NOMO-1 treated with DMSO at 0.1 percent for 48 hours (cell line): ENCODE measurements at regions not wholly inside any gene's neighbourhood (a gene's known extent, or its start where the extent isn't known, plus 50 kb on each side); places are given as distances from the start of the nearest gene placed in this dataset.
"Not testable (repeated sequence)": the region's sequence is repeated elsewhere in the genome, so short reads cannot be mapped to it uniquely, and the experiment has no call there.

Experiments
- DNase-seq: peaks from one replicate; lab custom pipeline; 2025; ENCODE audit not compliant: unreplicated experiment; lab: John Stamatoyannopoulos, UW

- DNase-seq: no peak
Observed at GRCh38 chr4:66855956-66856355, 689.3 kb downstream of the CENPC start.

DNA sequence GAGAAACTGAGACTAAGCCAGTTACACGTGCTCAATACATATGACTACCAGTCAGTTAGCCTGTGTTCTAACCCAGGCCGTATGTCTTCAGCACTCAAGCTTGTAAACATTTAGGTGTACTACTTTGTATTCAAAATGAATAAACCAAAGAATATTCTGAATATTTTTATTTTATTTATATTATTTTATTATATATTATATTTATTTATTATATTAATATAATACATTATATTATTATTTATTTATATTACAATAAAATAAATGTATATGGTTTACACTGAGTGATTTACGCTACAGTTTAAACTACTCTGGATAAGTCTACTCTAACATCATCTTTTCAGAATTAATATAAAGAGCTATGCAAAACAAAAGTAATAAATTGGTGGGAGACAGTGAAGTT, 691.5 kb downstream of the CENPC start:
- no peak for DNase-seq

GRCh38 chr4:66852843-66853242, 692.5 kb downstream of the CENPC start:
- DNase-seq: no peak

GRCh38 chr4:66849596-66849995, 695.7 kb downstream of the CENPC start:
- no peak for DNase-seq

DNA sequence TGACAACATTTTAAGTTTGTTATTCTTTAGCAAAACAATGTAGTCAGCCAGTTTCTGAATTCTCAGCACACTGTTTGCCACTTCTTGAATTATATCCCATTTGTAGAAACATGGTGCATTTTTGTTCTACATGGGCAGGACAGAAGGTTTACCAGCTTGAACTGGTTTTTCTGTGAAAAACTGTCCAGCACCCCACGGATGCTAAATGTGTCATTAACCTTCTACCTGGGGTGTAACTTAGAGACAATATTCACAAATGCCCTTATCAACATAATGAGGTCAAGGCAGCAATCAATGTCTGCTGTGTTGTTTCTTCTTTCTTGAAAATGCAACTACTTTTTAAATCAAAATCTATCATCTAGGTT, 702.6 kb downstream of the CENPC start:
- no peak for DNase-seq

- no peak for DNase-seq
Observed at GRCh38 chr4:66842026-66842723, 703.1 kb downstream of the CENPC start.

- DNase-seq: no peak
Observed at GRCh38 chr4:66840178-66840577, 705.1 kb downstream of the CENPC start.

DNA sequence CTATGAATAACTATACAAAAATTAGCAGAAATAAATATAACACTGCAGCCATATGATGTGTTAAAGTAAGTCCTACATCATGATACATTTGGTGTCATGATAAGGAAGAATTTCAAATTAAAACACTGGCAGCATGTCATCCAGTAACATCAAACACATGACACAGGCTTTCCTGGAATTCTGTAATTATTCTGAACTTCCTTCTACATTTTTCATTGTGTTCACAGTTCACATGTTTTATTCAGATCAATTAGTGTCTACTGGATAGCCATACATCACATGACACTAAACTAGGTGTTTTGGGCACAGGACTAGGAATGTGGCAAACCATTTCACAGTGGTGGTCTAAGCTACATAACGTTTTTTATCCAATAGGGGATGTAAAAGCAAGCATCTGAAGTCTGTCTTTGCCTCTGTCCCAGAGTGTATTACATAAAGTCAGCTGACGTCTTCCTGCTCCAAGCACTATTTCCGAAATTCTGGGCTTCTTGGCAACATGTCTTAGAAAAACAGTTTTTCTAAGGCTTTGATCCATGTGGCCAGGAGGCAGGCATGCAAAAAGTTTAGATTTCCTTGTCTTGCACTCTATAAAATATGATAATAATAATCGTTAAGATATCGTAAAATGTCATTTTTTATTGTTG, 707.9 kb downstream of the CENPC start:
- DNase-seq: no peak

GRCh38 chr4:66829310-66829709, 716.0 kb downstream of the CENPC start:
- no peak for DNase-seq

- no peak for DNase-seq
Observed at GRCh38 chr4:66820681-66821080, 724.6 kb downstream of the CENPC start.

DNA sequence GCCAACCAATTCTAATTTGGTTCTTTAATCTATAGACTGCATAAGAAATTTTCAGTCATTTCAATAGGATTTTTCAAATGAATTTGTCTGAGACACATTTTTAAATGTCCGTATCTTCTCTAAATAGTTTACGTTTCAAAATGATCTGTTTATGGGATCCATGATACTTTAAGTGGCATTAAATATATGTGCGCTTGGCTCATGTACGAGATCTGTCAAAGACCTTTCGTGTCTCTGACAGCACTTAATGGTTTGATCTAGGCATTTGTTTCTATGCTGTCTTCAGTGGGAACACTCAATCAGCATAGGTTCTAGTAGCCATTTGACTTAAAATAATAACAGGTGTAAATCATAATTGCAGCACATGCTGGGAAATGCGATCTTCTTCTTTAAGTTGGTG, 731.0 kb downstream of the CENPC start:
- DNase-seq: no peak

- no peak for DNase-seq
Observed at GRCh38 chr4:66805582-66805981, 739.7 kb downstream of the CENPC start.

GRCh38 chr4:66804979-66805378, 740.3 kb downstream of the CENPC start:
- DNase-seq: no peak

GRCh38 chr4:66797608-66798007, 747.7 kb downstream of the CENPC start:
- no peak for DNase-seq

GRCh38 chr4:66795724-66796123, 749.6 kb downstream of the CENPC start:
- no peak for DNase-seq

- no peak for DNase-seq
Observed at GRCh38 chr4:66794390-66795034, 750.8 kb downstream of the CENPC start.

DNA sequence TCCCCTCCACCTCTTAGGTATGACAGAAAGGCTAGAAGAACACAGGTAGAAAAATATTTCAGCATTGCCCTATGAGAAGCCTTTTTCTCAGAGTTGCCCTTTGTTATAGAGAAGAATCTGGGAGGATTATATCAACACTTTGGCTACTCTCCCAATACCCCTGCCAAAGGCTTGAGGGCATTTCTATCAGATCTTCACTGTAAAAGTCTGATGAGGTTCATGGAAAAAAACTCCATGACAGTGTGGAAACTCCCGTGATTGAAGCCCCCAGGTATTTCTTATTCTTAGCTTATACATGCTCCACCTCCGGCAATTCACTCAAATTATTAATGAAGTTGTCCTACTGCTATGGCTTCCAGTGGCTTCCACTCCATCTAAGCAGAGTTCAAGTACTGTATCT, 753.6 kb downstream of the CENPC start:
- no peak for DNase-seq

- no peak for DNase-seq
Observed at GRCh38 chr4:66785479-66785878, 759.8 kb downstream of the CENPC start.

DNA sequence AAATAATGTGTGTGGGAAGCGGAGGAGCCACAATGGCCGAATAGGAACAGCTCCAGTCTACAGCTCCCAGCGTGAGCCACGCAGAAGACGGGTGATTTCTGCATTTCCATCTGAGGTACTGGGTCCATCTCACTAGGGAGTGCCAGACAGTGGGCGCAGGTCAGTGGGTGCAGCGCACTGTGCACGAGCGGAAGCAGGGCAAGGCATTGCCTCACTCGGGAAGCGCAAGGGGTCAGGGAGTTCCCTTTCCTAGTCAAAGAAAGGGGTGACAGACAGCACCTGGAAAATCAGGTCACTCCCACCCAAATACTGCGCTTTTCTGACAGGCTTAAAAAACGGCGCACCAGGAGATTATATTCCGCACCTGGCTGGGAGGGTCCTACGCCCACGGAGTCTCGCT, 762.6 kb downstream of the CENPC start:
- not testable (repeated sequence) for DNase-seq

- no peak for DNase-seq
Observed at GRCh38 chr4:66777097-66777496, 768.2 kb downstream of the CENPC start.

DNA sequence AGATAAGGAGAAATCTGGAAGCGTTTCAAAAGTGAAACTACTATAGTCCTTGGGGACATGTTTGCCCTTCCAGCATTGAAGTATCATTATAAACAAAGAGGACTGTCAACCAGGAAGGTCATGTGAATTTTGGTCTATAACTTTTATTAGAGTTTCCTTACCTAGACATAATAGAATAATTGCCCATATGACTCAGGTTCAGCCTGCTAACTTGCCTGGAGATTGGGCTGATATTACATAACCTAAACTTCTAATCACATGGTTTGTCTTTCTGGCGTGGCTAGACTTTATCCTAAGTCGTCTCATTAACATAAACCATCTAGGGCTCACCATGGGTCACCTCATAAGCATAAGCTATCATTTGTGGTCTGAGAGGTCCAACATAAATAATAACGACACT, 775.9 kb downstream of the CENPC start:
- DNase-seq: no peak

- no peak for DNase-seq
Observed at GRCh38 chr4:66767442-66767841, 777.9 kb downstream of the CENPC start.

GRCh38 chr4:66766557-66766956, 778.7 kb downstream of the CENPC start:
- DNase-seq: no peak
